HG02763 (cell line): ENCODE measurements at regions not wholly inside any gene's neighbourhood (a gene's known extent, or its start where the extent isn't known, plus 50 kb on each side); places are given as distances from the start of the nearest gene placed in this dataset.
"Not testable (repeated sequence)": the region's sequence is repeated elsewhere in the genome, so short reads cannot be mapped to it uniquely, and the experiment has no call there.

Source experiments
- ATAC-seq: cut with Tn5 transposase; IDR thresholded peaks from one replicate; pipeline ENCODE4 v1.9.1; 2021; ENCODE audit warnings: mild to moderate bottlenecking, moderate library complexity; ENCODE audit not compliant: unreplicated experiment

- ATAC-seq: no peak
Observed at GRCh38 chr6:113178349-113178748, 678.8 kb upstream of the MARCKS start.

GRCh38 chr6:113181164-113181563 lies 676.0 kb upstream of the MARCKS start:
- no peak for ATAC-seq

DNA sequence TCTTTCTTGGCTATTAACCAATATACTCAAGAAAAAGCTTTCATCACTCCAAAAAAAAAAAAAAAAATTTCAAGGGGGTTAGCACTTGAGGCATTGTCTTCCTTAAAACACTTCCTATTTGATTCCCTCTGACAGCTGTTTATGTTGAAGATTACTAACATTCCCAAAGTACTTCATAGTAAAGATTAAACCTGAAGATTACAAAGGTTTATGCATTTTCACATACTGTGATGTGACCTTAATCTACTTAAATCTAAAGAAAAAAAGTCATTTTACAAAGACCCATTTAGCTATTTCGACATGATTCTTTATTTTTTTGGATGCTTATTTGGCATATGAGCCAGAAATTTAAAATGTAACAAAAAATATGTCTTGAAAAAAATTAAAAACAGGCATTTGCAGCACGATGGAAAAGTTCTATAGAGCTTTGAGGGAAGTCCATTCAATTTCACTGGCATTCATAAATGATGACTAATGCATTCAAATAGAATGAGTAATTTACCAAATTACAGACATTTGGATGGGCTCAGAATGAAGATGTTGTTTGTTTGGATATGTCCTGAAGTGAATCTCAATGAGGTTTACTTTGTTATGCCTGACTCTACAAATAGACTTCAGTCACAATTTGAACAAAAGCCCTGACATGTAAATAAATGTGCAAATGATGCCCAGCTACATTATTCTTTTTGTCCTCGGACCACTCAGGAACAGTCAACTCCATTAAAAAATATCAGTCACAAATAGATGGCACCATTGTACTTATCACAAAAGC lies 674.6 kb upstream of the MARCKS start:
- no peak for ATAC-seq

DNA sequence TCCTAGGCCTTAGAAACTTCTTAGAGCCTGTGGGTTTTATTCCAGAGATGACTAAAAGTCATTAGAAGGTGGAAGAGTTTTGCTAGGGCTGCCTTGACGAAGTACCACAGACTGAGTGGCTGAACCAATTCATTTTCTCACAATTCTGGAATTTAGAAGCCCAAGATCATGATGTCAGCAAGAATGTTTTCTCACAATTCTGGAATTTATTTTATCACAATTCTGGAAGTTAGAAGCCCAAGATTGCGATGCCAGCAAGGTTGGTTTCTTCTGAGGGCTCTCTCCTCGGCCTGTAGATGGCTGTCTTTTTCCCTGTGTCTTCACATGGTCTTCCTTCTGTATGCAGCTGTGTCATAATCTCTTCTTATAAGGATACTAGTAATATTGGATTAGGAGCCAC lies 672.9 kb upstream of the MARCKS start:
- no peak for ATAC-seq

GRCh38 chr6:113184736-113185135 lies 672.4 kb upstream of the MARCKS start:
- ATAC-seq: no peak

DNA sequence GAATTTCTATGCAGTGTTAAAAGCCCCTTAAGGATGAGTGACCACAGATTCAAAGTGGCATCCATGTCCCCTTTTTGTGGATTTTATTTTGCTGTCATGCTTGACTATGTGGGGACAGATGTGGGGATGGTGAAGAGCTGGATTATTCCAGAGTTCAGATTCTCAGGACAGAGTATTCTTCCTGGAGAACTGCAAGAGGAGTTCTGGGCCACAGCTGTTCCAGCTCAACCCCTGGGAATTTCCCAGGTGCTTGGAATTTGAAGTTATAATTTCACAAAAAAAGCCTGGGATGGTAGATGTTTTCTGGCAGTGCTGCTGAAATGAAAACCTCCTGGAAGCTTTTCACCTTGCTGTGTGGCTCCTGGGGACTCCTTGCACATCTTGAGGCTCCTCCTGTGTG lies 671.8 kb upstream of the MARCKS start:
- ATAC-seq: no peak

GRCh38 chr6:113187661-113188060 lies 669.5 kb upstream of the MARCKS start:
- no peak for ATAC-seq

DNA sequence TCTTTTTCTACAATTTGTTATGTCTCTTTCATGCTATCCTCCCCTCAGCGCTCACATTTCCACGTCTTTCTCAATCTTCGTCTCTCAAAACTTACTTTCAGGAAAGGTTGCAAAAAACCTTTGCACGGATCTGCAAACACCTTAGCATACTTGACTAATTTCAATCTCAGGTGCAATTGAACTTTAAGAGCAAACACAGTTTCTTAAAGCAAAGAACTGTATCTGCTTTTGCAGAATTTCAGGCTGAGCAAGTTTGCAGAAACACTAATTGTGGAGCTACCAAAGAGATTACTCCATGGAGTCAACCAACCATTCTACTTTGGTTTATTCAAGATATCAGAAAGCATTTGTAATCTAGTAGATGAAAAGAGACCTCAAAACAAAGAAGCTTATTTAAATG lies 668.2 kb upstream of the MARCKS start:
- no peak for ATAC-seq

DNA sequence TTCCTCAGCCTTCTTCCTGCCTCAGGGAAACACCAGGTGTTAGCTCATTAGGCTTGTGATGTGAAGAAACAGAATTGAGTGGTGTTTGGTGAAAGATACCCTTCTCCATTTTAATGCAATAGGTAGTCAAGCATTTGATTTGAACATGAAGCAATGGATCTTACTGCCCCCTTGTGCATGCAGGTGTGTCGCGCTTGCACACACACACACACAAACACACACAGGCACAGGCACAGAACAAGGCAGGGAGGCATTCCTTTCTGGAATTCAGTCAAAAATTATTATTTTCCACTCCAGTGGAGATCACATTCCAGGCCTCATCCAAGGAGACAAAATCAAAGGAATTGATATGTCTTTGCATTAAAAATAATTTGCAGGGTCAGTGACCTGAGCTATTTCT lies 667.0 kb upstream of the MARCKS start:
- ATAC-seq: no peak

- ATAC-seq: no peak
Observed at GRCh38 chr6:113194090-113194489, 663.1 kb upstream of the MARCKS start.

- no peak for ATAC-seq
Observed at GRCh38 chr6:113202852-113203714, 654.1 kb upstream of the MARCKS start.

GRCh38 chr6:113203715-113204110 lies 653.4 kb upstream of the MARCKS start:
- no peak for ATAC-seq

GRCh38 chr6:113205553-113205952 lies 651.6 kb upstream of the MARCKS start:
- ATAC-seq: no peak

GRCh38 chr6:113208726-113209125 lies 648.4 kb upstream of the MARCKS start:
- no peak for ATAC-seq

DNA sequence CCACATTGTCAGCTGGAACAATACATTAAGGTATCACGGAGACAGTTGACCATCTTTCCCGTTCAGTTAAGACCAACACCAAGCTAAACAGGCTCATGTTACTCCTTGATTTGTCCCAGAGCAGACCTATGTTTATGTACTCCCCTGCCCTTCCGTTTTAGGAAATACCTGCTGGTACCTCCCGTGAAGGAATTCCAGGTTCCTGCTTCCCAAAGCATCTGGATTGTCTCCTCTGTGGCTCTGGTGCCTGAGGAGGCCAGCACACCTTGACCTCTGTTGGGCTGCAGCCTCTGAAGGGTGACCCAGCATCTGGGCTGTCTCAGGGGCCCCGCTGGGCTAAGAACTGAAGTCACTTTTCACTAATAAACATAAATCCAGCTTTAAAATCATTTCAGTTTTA lies 647.8 kb upstream of the MARCKS start:
- ATAC-seq: no peak

- no peak for ATAC-seq
Observed at GRCh38 chr6:113211170-113211569, 646.0 kb upstream of the MARCKS start.

DNA sequence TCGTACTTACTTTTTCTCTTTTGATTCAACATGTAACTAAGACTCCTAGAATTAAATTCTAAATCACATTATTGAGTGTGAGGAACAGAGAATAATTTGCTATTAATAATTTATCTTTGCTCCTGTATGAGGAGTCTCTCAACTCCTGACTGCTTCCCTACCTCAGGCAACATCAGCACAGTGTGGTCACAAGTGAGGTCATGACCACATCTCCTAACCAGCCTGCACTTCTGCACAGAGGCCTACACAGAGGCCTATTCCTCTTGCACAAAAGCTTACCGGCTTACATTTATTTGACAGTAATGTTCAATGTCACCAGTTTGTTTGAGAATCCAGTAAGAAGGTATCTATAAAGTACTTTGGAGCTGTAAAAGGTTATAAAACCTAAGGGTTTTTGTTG lies 637.4 kb upstream of the MARCKS start:
- ATAC-seq: no peak

- ATAC-seq: no peak
Observed at GRCh38 chr6:113220832-113221231, 636.3 kb upstream of the MARCKS start.

- no peak for ATAC-seq
Observed at GRCh38 chr6:113221850-113222249, 635.3 kb upstream of the MARCKS start.

DNA sequence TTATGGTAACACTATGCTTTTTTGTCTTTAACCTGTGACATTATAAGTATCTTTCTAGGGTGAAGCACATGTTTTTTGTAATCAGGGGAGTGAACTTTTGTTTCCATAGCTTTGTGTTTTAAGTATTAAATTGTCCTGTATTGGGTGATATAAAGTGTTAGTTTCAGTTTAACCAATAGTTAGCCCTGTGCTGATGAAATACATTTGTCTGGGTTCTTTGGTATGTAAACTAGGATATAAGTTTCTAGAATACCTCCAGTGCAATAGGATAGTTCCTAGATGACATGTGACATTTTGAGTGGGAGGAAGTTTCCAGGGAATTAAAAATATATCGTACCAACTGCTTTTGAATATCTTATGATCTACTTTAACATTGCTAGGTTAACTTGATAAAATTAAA lies 611.0 kb upstream of the MARCKS start:
- ATAC-seq: no peak

DNA sequence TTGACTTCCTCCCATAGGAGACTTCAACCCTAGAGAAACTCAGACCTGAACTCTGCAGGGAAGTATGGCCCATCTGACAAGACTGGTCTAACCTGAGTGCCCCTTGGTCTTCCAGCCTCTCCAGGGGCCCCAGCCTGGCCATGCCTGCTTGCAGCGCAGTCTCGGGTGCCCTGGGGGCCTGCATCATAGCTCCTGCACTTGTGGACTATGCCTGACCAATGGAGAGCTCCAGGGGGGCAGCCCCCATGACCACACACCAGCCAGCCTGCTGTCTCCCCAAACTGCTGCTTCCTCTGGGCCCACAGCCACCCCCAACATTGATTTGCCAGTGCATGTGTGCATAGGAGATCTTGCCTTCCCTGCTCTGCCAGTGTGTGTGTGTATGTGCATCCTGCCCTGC lies 608.6 kb upstream of the MARCKS start:
- ATAC-seq: no peak

- not testable (repeated sequence) for ATAC-seq
Observed at GRCh38 chr6:113254194-113254593, 603.0 kb upstream of the MARCKS start.
